Cardiac muscle cell (in vitro differentiated cells and primary cell): ENCODE measurements at regions not wholly inside any gene's neighbourhood (a gene's known extent, or its start where the extent isn't known, plus 50 kb on each side); places are given as distances from the start of the nearest gene placed in this dataset.

Experiments
- DNase-seq, 2 donors: peaks; one replicate each; pipeline versions ENCODE4 v3.0.0 to v3.0.0-alpha.2; 2010 to 2017; ENCODE audit warnings: low read depth in 1 of 2, low spot score in 1 of 2
- H3K27ac ChIP-seq: fragments of 200-600 bp; sonication (generic); 2 replicates; pipeline ENCODE4 v1.5.1; 2016
- H3K27me3 ChIP-seq: fragments of 200-600 bp; sonication (generic); 2 replicates; pipeline ENCODE4 v1.6.0; 2016; ENCODE audit warnings: control low read depth
- H3K36me3 ChIP-seq: fragments of 200-600 bp; sonication (generic); 2 replicates; pipeline ENCODE4 v1.5.1; 2016; ENCODE audit warnings: control low read depth
- H3K4me1 ChIP-seq: fragments of 200-600 bp; sonication (generic); 2 replicates; pipeline ENCODE4 v1.8.1; 2017; ENCODE audit warnings: low read depth, mild to moderate bottlenecking, mixed run types
- H3K4me3 ChIP-seq: fragments of 200-600 bp; sonication (generic); 2 replicates; pipeline ENCODE4 v1.5.1; 2016; ENCODE audit warnings: mild to moderate bottlenecking
- H3K9me3 ChIP-seq: fragments of 200-600 bp; sonication (generic); 2 replicates; pipeline ENCODE4 v1.5.1; 2017; ENCODE audit warnings: low read depth, mild to moderate bottlenecking, control low read depth
- TF ChIP-seq, protein P1 (sequence below): IDR thresholded peaks from 2 replicates; pipeline ENCODE4 v1.5.1; 2012; ENCODE audit warnings: low read depth, mild to moderate bottlenecking, low read length

DNA sequence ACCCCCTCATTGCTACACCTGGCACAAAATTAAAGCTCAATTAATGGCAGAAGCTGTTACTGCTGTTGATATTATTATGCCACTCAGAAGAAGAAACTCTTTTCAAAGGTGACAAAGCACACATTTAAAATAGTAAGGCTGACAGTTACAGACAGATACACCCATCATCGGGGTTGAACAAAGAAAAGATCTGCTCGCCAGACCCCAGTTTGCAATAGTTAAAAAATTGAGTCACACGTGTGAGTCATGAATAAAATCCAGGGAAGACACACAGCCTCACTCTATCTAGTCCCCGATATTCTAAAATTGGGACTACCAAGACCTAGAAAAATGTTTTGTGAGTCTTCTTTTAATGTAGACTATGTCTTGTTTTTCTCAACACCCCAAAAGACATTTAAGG is 330.0 kb upstream of the SOX9 start:
- Histone ChIP-seq H3K4me1 (no peaks in the 10 kb centered on the region), H3K27ac (no peak overlapping the region), H3K36me3 (no peaks in the 10 kb centered on the region), H3K9me3 (no peaks in the 10 kb centered on the region), H3K4me3 (no peak overlapping the region), H3K27me3 (no peaks in the 10 kb centered on the region)
- DNase-seq: no peak
- TF ChIP-seq, protein P1, sequence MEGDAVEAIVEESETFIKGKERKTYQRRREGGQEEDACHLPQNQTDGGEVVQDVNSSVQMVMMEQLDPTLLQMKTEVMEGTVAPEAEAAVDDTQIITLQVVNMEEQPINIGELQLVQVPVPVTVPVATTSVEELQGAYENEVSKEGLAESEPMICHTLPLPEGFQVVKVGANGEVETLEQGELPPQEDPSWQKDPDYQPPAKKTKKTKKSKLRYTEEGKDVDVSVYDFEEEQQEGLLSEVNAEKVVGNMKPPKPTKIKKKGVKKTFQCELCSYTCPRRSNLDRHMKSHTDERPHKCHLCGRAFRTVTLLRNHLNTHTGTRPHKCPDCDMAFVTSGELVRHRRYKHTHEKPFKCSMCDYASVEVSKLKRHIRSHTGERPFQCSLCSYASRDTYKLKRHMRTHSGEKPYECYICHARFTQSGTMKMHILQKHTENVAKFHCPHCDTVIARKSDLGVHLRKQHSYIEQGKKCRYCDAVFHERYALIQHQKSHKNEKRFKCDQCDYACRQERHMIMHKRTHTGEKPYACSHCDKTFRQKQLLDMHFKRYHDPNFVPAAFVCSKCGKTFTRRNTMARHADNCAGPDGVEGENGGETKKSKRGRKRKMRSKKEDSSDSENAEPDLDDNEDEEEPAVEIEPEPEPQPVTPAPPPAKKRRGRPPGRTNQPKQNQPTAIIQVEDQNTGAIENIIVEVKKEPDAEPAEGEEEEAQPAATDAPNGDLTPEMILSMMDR: no peak

DNA sequence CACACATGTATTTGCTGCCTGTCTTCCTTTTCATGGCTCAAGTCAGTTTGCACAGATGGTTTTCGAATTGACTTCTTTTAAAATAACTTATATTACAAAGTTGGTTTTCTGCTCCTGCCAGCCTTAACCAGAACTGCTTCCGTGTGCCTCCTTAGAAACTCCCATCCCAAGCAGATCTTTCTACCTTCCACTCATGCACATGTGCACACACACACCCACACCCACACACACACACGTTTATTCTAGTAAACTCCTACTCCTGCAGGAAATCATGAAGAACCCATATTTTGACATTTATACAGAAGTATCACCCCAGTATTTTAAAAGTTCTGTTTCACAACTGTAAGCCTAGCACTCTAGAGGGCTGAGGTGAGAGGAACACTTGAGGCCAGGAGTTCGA is 329.5 kb upstream of the SOX9 start:
- TF ChIP-seq, protein P1: no peak
- no peaks in the 10 kb centered on the region for H3K27me3 ChIP-seq
- no peak for DNase-seq
- H3K4me1 ChIP-seq: no peaks in the 10 kb centered on the region
- H3K36me3 ChIP-seq: no peaks in the 10 kb centered on the region
- H3K9me3 ChIP-seq: no peaks in the 10 kb centered on the region
- H3K4me3 ChIP-seq: no peak overlapping the region
- no peak overlapping the region for H3K27ac ChIP-seq

DNA sequence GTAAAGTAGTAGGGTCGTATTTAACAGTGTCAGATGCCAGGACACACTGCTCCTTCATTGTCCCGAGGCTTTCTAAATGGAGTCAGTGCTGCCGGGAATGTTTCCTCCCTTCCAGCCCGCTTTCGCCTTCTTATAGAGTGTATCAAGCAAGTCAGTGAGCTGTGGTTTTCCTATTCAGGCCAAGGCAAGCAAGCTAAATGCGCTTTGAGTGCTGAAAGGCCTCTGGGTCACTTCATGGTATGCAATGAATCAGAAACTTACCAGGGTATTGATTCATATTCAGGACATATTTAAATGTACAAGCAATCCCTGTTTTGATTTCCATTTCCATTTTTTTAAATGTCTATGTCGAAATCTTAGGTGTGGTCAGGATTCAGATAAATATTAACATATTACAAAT is 327.9 kb upstream of the SOX9 start:
- Histone ChIP-seq H3K4me1 (no peaks in the 10 kb centered on the region), H3K27me3 (no peaks in the 10 kb centered on the region), H3K4me3 (no peak overlapping the region), H3K36me3 (no peaks in the 10 kb centered on the region), H3K27ac (no peak overlapping the region), H3K9me3 (no peaks in the 10 kb centered on the region)
- TF ChIP-seq, protein P1: no peak
- DNase-seq: peak; percentile 26 to 58

DNA sequence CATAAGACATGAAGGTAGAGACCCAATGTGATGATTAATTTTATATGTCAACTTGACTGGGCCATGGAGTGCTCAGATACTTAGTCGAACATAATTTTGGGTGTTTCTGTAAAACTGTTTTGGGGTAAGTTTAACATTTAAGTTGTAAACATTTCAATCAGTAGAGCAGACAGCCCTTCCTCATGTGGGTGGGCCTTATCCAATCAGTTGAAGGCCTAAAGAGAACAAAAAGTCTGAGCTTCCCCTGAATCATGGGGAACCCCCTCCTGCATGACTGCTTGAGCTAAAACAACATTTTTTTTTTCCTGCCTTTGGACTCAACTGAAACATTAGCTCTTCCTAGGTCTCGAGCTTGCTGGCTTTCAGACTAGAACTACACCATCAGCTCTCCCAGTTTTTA is 327.3 kb upstream of the SOX9 start:
- Histone ChIP-seq H3K27me3 (no peaks in the 10 kb centered on the region), H3K4me3 (no peak overlapping the region), H3K9me3 (no peaks in the 10 kb centered on the region), H3K4me1 (no peaks in the 10 kb centered on the region), H3K36me3 (no peaks in the 10 kb centered on the region), H3K27ac (no peak overlapping the region)
- TF ChIP-seq, protein P1: no peak
- DNase-seq: no peak

DNA sequence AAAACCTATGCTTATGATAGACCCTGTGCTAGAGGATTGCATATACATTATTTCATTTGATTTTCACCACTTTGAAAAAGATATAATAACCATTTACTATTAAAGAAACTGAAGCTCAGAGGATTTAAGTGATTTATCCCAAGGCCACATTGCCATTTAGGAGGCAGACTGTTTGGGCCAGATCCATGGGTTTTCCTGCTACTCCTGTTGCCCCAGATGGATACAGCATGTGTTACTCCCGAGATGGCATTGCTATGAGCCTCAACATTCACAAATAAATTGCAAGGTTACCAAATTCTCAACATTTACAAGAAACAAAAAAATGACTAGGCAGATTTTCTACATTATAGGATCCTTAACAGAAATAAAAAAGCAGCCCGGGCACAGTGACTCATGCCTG is 322.1 kb upstream of the SOX9 start:
- H3K4me3 ChIP-seq: no peak overlapping the region
- no peaks in the 10 kb centered on the region for H3K4me1 ChIP-seq
- DNase-seq: no peak
- H3K36me3 ChIP-seq: no peaks in the 10 kb centered on the region
- TF ChIP-seq, protein P1: no peak
- H3K9me3 ChIP-seq: no peaks in the 10 kb centered on the region
- no peak overlapping the region for H3K27ac ChIP-seq
- no peaks in the 10 kb centered on the region for H3K27me3 ChIP-seq

DNA sequence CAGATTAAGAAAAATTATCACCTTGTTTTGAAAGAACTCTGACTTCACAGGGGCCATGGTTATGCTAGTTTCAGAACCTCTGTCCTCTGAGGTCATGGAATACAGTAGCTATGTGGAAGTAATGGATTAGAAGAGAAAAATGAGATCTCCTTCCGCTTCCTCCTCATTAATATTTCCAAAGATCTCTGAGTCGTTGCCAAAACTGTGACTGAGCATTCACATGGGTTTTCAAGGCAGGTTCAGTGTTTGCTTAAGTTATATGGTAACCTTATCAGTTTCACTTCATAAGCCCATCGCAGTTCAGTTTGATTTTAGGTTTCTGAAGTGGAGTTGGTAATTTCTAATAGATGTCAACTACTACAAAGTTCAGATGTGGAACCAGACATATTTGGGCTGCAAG is 321.2 kb upstream of the SOX9 start:
- Histone ChIP-seq H3K4me3 (no peak overlapping the region), H3K27me3 (no peaks in the 10 kb centered on the region), H3K4me1 (no peaks in the 10 kb centered on the region), H3K36me3 (no peaks in the 10 kb centered on the region), H3K9me3 (no peaks in the 10 kb centered on the region), H3K27ac (no peak overlapping the region)
- no peak for DNase-seq
- TF ChIP-seq, protein P1: no peak
